Activated CD8-positive, alpha-beta memory T cell treated with anti-CD3 and anti-CD28 coated beads, Interleukin-2, amount 50 U/mL, for 48 hours (primary cell): ENCODE measurements at regions not wholly inside any gene's neighbourhood (a gene's known extent, or its start where the extent isn't known, plus 50 kb on each side); places are given as distances from the start of the nearest gene placed in this dataset.

Experiments
- DNase-seq: peaks from one replicate; pipeline ENCODE4 v3.0.0-alpha.2; 2020

- DNase-seq, result no peak
Observed at GRCh38 chr11:10942620-10943019, 84.8 kb upstream of the ZBED5 start.

GRCh38 chr11:10941871-10942270 is 84.0 kb upstream of the ZBED5 start:
- DNase-seq, result no peak

GRCh38 chr11:10941414-10941813 is 83.6 kb upstream of the ZBED5 start:
- DNase-seq, result no peak

GRCh38 chr11:10938650-10939387 is 81.0 kb upstream of the ZBED5 start:
- no peak for DNase-seq

- no peak for DNase-seq
Observed at GRCh38 chr11:10938231-10938630, 80.4 kb upstream of the ZBED5 start.

GRCh38 chr11:10937385-10937771 is 79.5 kb upstream of the ZBED5 start:
- no peak for DNase-seq

- no peak for DNase-seq
Observed at GRCh38 chr11:10936626-10937384, 79.0 kb upstream of the ZBED5 start.

GRCh38 chr11:10935015-10935559 is 77.2 kb upstream of the ZBED5 start:
- no peak for DNase-seq

GRCh38 chr11:10934293-10934860 is 76.5 kb upstream of the ZBED5 start:
- DNase-seq, result no peak

GRCh38 chr11:10933455-10934292 is 75.8 kb upstream of the ZBED5 start:
- peak; percentile 89 for DNase-seq

- DNase-seq, result no peak
Observed at GRCh38 chr11:10932976-10933375, 75.1 kb upstream of the ZBED5 start.

GRCh38 chr11:10931761-10932670 is 74.2 kb upstream of the ZBED5 start:
- DNase-seq, result no peak

GRCh38 chr11:10930972-10931760 is 73.3 kb upstream of the ZBED5 start:
- peak; percentile 66 for DNase-seq

GRCh38 chr11:10930224-10930971 is 72.5 kb upstream of the ZBED5 start:
- DNase-seq, result peak; percentile 62

- DNase-seq, result no peak
Observed at GRCh38 chr11:10927538-10927937, 69.7 kb upstream of the ZBED5 start.

GRCh38 chr11:10926801-10927211 is 69.0 kb upstream of the ZBED5 start:
- no peak for DNase-seq

- no peak for DNase-seq
Observed at GRCh38 chr11:10925149-10925926, 67.5 kb upstream of the ZBED5 start.

GRCh38 chr11:10923882-10924281 is 66.0 kb upstream of the ZBED5 start:
- no peak for DNase-seq

- no peak for DNase-seq
Observed at GRCh38 chr11:10922892-10923291, 65.0 kb upstream of the ZBED5 start.
